Thymus (tissue), 11 donors: ENCODE measurements at regions not wholly inside any gene's neighbourhood (a gene's known extent, or its start where the extent isn't known, plus 50 kb on each side); places are given as distances from the start of the nearest gene placed in this dataset.

Source experiments
- DNase-seq, 9 donors: peaks; one replicate each; pipeline ENCODE4 v3.0.0-alpha.2; 2013; ENCODE audit warnings: low spot score in 9 of 9, low read depth in 6 of 9, missing footprints in 1 of 9
- H3K27ac ChIP-seq, 2 donors: one replicate each; pipeline ENCODE4 v1.5.1; 2013; ENCODE audit warnings: control low read depth in 1 of 2, low read depth in 1 of 2, low read length in 1 of 2, mild to moderate bottlenecking in 1 of 2, moderate library complexity in 1 of 2
- H3K27me3 ChIP-seq, 2 donors: one replicate each; pipeline ENCODE4 v1.5.1; 2013; ENCODE audit warnings: low read length in 1 of 2; ENCODE audit not compliant: control insufficient read depth in 2 of 2, insufficient read depth in 1 of 2
- H3K36me3 ChIP-seq, 2 donors: one replicate each; pipeline ENCODE4 v1.5.1; 2013; ENCODE audit warnings: low read length in 1 of 2, mild to moderate bottlenecking in 1 of 2, moderate library complexity in 1 of 2; ENCODE audit not compliant: control insufficient read depth in 2 of 2, insufficient read depth in 2 of 2
- H3K4me1 ChIP-seq, 2 donors: one replicate each; pipeline ENCODE4 v1.5.1; 2013; ENCODE audit warnings: low read length in 2 of 2; ENCODE audit not compliant: control insufficient read depth in 2 of 2, insufficient read depth in 2 of 2
- H3K4me3 ChIP-seq, 2 donors: one replicate each; pipeline ENCODE4 v1.5.1; 2013; ENCODE audit warnings: low read length in 2 of 2, control low read depth in 1 of 2, mild to moderate bottlenecking in 1 of 2
- H3K9me3 ChIP-seq, 2 donors: one replicate each; pipeline ENCODE4 v1.5.1; 2013; ENCODE audit warnings: low read length in 1 of 2, mild to moderate bottlenecking in 1 of 2; ENCODE audit not compliant: control insufficient read depth in 2 of 2, insufficient read depth in 1 of 2
- WGBS: extraction: QIAGEN DNeasy Blood & Tissue Kit; methylation state at CpG from one replicate; pipeline ENCODE4 v1.1.7; 2013; 5-methylcytosine and 5-hydroxymethylcytosine counted together
- donor health status: healthy.

- no peaks in the 10 kb centered on the region for H3K9me3 ChIP-seq
- H3K4me1 ChIP-seq: no peaks in the 10 kb centered on the region
- H3K4me3 ChIP-seq: no peak overlapping the region
- H3K36me3 ChIP-seq: no peaks in the 10 kb centered on the region
- no peak overlapping the region for H3K27ac ChIP-seq
- DNase-seq: no peak
- H3K27me3 ChIP-seq: no peaks in the 10 kb centered on the region
These were observed 1830.9 kb upstream of the ADGRL3 start for GRCh38 chr4:59369229-59369628.

GRCh38 chr4:59374416-59374815 lies 1825.7 kb upstream of the ADGRL3 start:
- H3K9me3 ChIP-seq: peaks cover 0 to 6% of the 10 kb centered on the region in 2 donors

GRCh38 chr4:59380841-59381366 lies 1819.2 kb upstream of the ADGRL3 start:
- H3K27me3 ChIP-seq: no peaks in the 10 kb centered on the region
- 98% methylated on average over 2 of the region's 2 CpGs for WGBS
- H3K4me1 ChIP-seq: no peaks in the 10 kb centered on the region
- peaks cover 0 to 6% of the 10 kb centered on the region in 2 donors for H3K9me3 ChIP-seq
- H3K27ac ChIP-seq: no peak overlapping the region
- DNase-seq: no peak
- no peaks in the 10 kb centered on the region for H3K36me3 ChIP-seq
- H3K4me3 ChIP-seq: no peak overlapping the region

More at GRCh38 chr4:59374416-59374815, 1825.7 kb upstream of the ADGRL3 start:
- Histone ChIP-seq H3K4me1 (no peaks in the 10 kb centered on the region), H3K27me3 (no peaks in the 10 kb centered on the region), H3K36me3 (no peaks in the 10 kb centered on the region), H3K27ac (no peak overlapping the region), H3K4me3 (no peak overlapping the region)
- 86% methylated on average over 3 of the region's 3 CpGs for WGBS
- no peak for DNase-seq

- Histone ChIP-seq H3K4me3 (no peak overlapping the region), H3K27ac (no peak overlapping the region), H3K4me1 (no peaks in the 10 kb centered on the region), H3K9me3 (peaks cover 0 to 6% of the 10 kb centered on the region in 2 donors), H3K27me3 (no peaks in the 10 kb centered on the region), H3K36me3 (no peaks in the 10 kb centered on the region)
- WGBS: 86% methylated on average over 2 of the region's 2 CpGs
- no peak for DNase-seq
These were observed 1818.5 kb upstream of the ADGRL3 start for GRCh38 chr4:59381591-59381990.

GRCh38 chr4:59387759-59388758 lies 1812.1 kb upstream of the ADGRL3 start:
- 87% methylated on average over 7 of the region's 7 CpGs for WGBS

GRCh38 chr4:59393780-59394179 lies 1806.3 kb upstream of the ADGRL3 start:
- Histone ChIP-seq H3K4me1 (no peaks in the 10 kb centered on the region), H3K36me3 (no peaks in the 10 kb centered on the region), H3K4me3 (no peak overlapping the region), H3K27me3 (no peaks in the 10 kb centered on the region), H3K9me3 (peaks cover 0 to 11% of the 10 kb centered on the region in 2 donors), H3K27ac (no peak overlapping the region)
- 93% methylated on average over 5 of the region's 5 CpGs for WGBS
- no peak for DNase-seq

More at GRCh38 chr4:59387759-59388758, 1812.1 kb upstream of the ADGRL3 start:
- Histone ChIP-seq H3K27me3 (no peaks in the 10 kb centered on the region), H3K27ac (no peak overlapping the region), H3K36me3 (no peaks in the 10 kb centered on the region), H3K4me3 (no peak overlapping the region), H3K9me3 (no peaks in the 10 kb centered on the region), H3K4me1 (no peaks in the 10 kb centered on the region)
- no peak for DNase-seq

GRCh38 chr4:59400334-59400733 lies 1799.8 kb upstream of the ADGRL3 start:
- no peaks in the 10 kb centered on the region for H3K36me3 ChIP-seq
- H3K9me3 ChIP-seq: peaks cover 0 to 3% of the 10 kb centered on the region in 2 donors
- H3K27me3 ChIP-seq: no peaks in the 10 kb centered on the region
- H3K27ac ChIP-seq: no peak overlapping the region
- no peaks in the 10 kb centered on the region for H3K4me1 ChIP-seq
- no peak overlapping the region for H3K4me3 ChIP-seq
- no peak for DNase-seq
- 43% methylated on average over 4 of the region's 4 CpGs for WGBS

GRCh38 chr4:59409647-59410046 lies 1790.5 kb upstream of the ADGRL3 start:
- Histone ChIP-seq H3K4me1 (no peaks in the 10 kb centered on the region), H3K4me3 (no peak overlapping the region), H3K27ac (no peak overlapping the region), H3K36me3 (no peaks in the 10 kb centered on the region), H3K27me3 (no peaks in the 10 kb centered on the region), H3K9me3 (no peaks in the 10 kb centered on the region)
- DNase-seq: no peak

GRCh38 chr4:59412739-59413138 lies 1787.4 kb upstream of the ADGRL3 start:
- 76% methylated on average over 5 of the region's 5 CpGs for WGBS
- Histone ChIP-seq H3K27me3 (no peaks in the 10 kb centered on the region), H3K9me3 (no peaks in the 10 kb centered on the region), H3K4me1 (no peaks in the 10 kb centered on the region), H3K4me3 (no peak overlapping the region), H3K36me3 (no peaks in the 10 kb centered on the region), H3K27ac (no peak overlapping the region)
- DNase-seq: no peak
